Mesenchymal stem cell (in vitro differentiated cells and primary cell): ENCODE measurements at regions not wholly inside any gene's neighbourhood (a gene's known extent, or its start where the extent isn't known, plus 50 kb on each side); places are given as distances from the start of the nearest gene placed in this dataset.

Source experiments
- DNase-seq: peaks from one replicate; pipeline ENCODE4 v3.0.0-alpha.2; 2013
- H2AFZ ChIP-seq: one replicate; pipeline ENCODE4 v1.6.1; 2013; ENCODE audit warnings: low read depth, mild to moderate bottlenecking, control low read depth, inconsistent platforms, low read length, moderate library complexity
- H2AK5ac ChIP-seq: 2 replicates; pipeline ENCODE4 v1.6.1; 2013; ENCODE audit warnings: low read length, moderate library complexity, mild to moderate bottlenecking, inconsistent platforms; ENCODE audit not compliant: severe bottlenecking
- H2BK120ac ChIP-seq: one replicate; pipeline ENCODE4 v1.6.1; 2013; ENCODE audit warnings: low read depth, mild to moderate bottlenecking, inconsistent platforms, low read length, moderate library complexity
- H2BK12ac ChIP-seq, 2 experiments: one replicate each; pipeline ENCODE4 v1.6.1; 2013; ENCODE audit warnings: inconsistent platforms in 2 of 2, low read length in 2 of 2, mild to moderate bottlenecking in 2 of 2, moderate library complexity in 2 of 2, control low read depth in 1 of 2
- H2BK15ac ChIP-seq: one replicate; pipeline ENCODE4 v1.6.1; 2013; ENCODE audit warnings: mild to moderate bottlenecking, low read depth, inconsistent platforms; ENCODE audit not compliant: poor library complexity, severe bottlenecking
- H2BK5ac ChIP-seq: 2 replicates; pipeline ENCODE4 v1.6.1; 2013; ENCODE audit warnings: low read depth, mild to moderate bottlenecking, low read length, control low read depth, inconsistent platforms; ENCODE audit not compliant: poor library complexity, severe bottlenecking
- H3K14ac ChIP-seq, 2 experiments: one replicate each; pipeline ENCODE4 v1.6.1; 2013; ENCODE audit warnings: inconsistent platforms in 2 of 2, low read length in 2 of 2, control low read depth in 1 of 2, mild to moderate bottlenecking in 1 of 2, moderate library complexity in 1 of 2
- H3K18ac ChIP-seq, 2 experiments: one replicate each; pipeline ENCODE4 v1.6.1; 2013; ENCODE audit warnings: inconsistent platforms in 2 of 2, low read length in 2 of 2, control low read depth in 1 of 2, low read depth in 1 of 2, mild to moderate bottlenecking in 1 of 2
- H3K23ac ChIP-seq, 2 experiments: one replicate each; pipeline ENCODE4 v1.6.1; 2013; ENCODE audit warnings: inconsistent platforms in 2 of 2, low read length in 2 of 2, mild to moderate bottlenecking in 2 of 2, moderate library complexity in 2 of 2, control low read depth in 1 of 2
- H3K27ac ChIP-seq: 2 replicates; pipeline ENCODE4 v1.5.1; 2013; ENCODE audit warnings: mild to moderate bottlenecking, moderate library complexity, low read length, control low read depth, inconsistent platforms; ENCODE audit not compliant: poor library complexity, severe bottlenecking
- H3K27me3 ChIP-seq, 2 experiments: 2 replicates each; pipeline versions ENCODE4 v1.6.1 to v1.7.0; 2013; ENCODE audit warnings: low read length in 2 of 2, mild to moderate bottlenecking in 2 of 2, moderate library complexity in 2 of 2, control low read depth in 1 of 2, inconsistent platforms in 1 of 2; ENCODE audit not compliant: control insufficient read depth in 1 of 2, insufficient read depth in 1 of 2
- H3K36me3 ChIP-seq, 2 experiments: 2 replicates each; pipeline versions ENCODE4 v1.6.1 to v1.7.0; 2013; ENCODE audit warnings: low read length in 2 of 2, control low read depth in 1 of 2, inconsistent platforms in 1 of 2, low read depth in 1 of 2, mild to moderate bottlenecking in 1 of 2; ENCODE audit not compliant: insufficient read depth in 2 of 2, control insufficient read depth in 1 of 2
- H3K4ac ChIP-seq, 2 experiments: one replicate each; pipeline ENCODE4 v1.6.1; 2013; ENCODE audit warnings: inconsistent platforms in 2 of 2, low read length in 2 of 2, mild to moderate bottlenecking in 2 of 2, moderate library complexity in 2 of 2, control low read depth in 1 of 2, low read depth in 1 of 2
- H3K4me1 ChIP-seq: 2 replicates; pipeline ENCODE4 v1.6.1; 2013; ENCODE audit warnings: low read depth, low read length, control low read depth; ENCODE audit not compliant: control insufficient read depth, insufficient read depth
- H3K4me2 ChIP-seq: 2 replicates; pipeline ENCODE4 v1.6.1; 2013; ENCODE audit warnings: low read length, mild to moderate bottlenecking, inconsistent platforms; ENCODE audit not compliant: poor library complexity, severe bottlenecking
- H3K4me3 ChIP-seq, 2 experiments: 2 replicates each; pipeline versions ENCODE4 v1.5.1 to v1.7.0; 2013; ENCODE audit warnings: low read length in 2 of 2, mild to moderate bottlenecking in 2 of 2, control low read depth in 1 of 2, low read depth in 1 of 2; ENCODE audit not compliant: insufficient read depth in 1 of 2
- H3K79me1 ChIP-seq: replicated peaks from 2 replicates; pipeline ENCODE4 v1.6.1; 2013; ENCODE audit warnings: mild to moderate bottlenecking, control low read depth, low read length, inconsistent platforms; ENCODE audit not compliant: poor library complexity, severe bottlenecking
- H3K9ac ChIP-seq: 2 replicates; pipeline ENCODE4 v1.7.0; 2013; ENCODE audit warnings: mild to moderate bottlenecking, low read length, moderate library complexity
- H3K9me3 ChIP-seq: 2 replicates; pipeline ENCODE4 v1.7.0; 2013; ENCODE audit warnings: mild to moderate bottlenecking, low read length; ENCODE audit not compliant: control insufficient read depth
- H4K8ac ChIP-seq: one replicate; pipeline ENCODE4 v1.6.1; 2013; ENCODE audit warnings: inconsistent platforms, mild to moderate bottlenecking, low read length, moderate library complexity
- H4K91ac ChIP-seq: one replicate; pipeline ENCODE4 v1.6.1; 2013; ENCODE audit warnings: mild to moderate bottlenecking, low read length, inconsistent platforms
- WGBS: methylation state at CpG from one replicate; pipeline ENCODE4 v1.1.7; 2013; ENCODE audit warnings: mixed read lengths; 5-methylcytosine and 5-hydroxymethylcytosine counted together

DNA sequence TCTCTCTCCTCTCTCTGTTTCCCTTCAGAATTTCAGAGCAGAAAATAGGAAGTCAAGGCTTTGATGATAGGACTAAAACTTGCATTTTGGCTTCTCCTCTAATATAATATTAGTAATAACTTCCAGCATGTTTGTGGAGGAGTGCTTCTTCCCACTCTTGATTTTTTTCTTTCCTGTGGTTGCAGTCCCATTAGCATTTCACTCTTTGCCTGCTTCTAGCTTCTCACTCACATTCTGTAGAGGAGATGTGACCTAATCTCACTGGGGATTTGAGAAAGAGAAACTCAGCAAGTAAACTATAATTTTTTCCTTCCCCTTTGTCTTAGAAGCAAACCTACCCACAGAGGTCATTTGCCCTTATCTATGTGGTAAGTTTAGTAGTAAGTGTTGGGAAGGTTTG, 169.4 kb upstream of the HTR2A start:
- Histone ChIP-seq H3K23ac (no peak overlapping the region), H3K79me1 (no peaks in the 10 kb centered on the region), H2BK15ac (no peak overlapping the region), H3K9me3 (peaks cover 9% of the 10 kb centered on the region), H3K18ac (no peak overlapping the region), H2BK12ac (no peak overlapping the region), H3K9ac (peak overlapping the region; percentile 44), H3K4me2 (no peak overlapping the region), H3K4me3 (peak overlapping the region in 1 of 2 experiments; percentile 4), H2AK5ac (no peak overlapping the region), H2AFZ (no peak overlapping the region), H3K4ac (no peak overlapping the region), H2BK5ac (no peak overlapping the region), H3K4me1 (no peaks in the 10 kb centered on the region), H3K27ac (no peak overlapping the region), H3K36me3 (no peaks in the 10 kb centered on the region), H2BK120ac (no peak overlapping the region), H3K27me3 (no peaks in the 10 kb centered on the region), H4K8ac (no peak overlapping the region), H3K14ac (no peak overlapping the region), H4K91ac (no peak overlapping the region)
- DNase-seq = peak; percentile 12

DNA sequence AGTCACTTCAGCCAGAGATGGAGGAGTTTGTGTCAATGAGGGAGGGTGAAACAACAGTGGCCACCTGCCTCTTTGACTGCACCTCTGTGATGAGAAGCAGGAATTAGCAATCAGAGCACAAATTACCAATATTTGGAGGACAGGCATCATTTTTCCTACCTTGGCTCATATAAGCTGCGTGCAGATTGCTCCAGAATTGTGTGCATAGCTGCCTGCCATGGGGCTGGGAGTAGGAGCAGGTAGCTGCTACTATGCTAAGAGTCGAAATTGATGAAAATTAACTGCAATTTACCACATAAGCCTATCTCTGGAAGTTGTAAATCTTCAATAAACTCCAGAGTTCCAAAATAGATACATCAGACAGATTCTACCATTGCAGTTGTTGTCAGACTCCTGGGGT, 167.5 kb upstream of the HTR2A start:
- Histone ChIP-seq H3K4ac (no peak overlapping the region), H3K23ac (no peak overlapping the region), H2AFZ (peak overlapping the region; percentile 61), H2BK120ac (no peak overlapping the region), H3K9me3 (peaks cover 14% of the 10 kb centered on the region), H3K4me2 (no peak overlapping the region), H3K4me1 (no peaks in the 10 kb centered on the region), H3K79me1 (no peaks in the 10 kb centered on the region), H3K18ac (no peak overlapping the region), H3K27ac (no peak overlapping the region), H2BK5ac (no peak overlapping the region), H3K14ac (peak overlapping the region in 1 of 2 experiments; percentile 15), H2AK5ac (no peak overlapping the region), H2BK15ac (no peak overlapping the region), H4K91ac (no peak overlapping the region), H3K9ac (no peak overlapping the region), H4K8ac (no peak overlapping the region), H3K36me3 (no peaks in the 10 kb centered on the region), H3K4me3 (no peak overlapping the region), H3K27me3 (no peaks in the 10 kb centered on the region), H2BK12ac (no peak overlapping the region)
- DNase-seq = no peak
- WGBS = 100% methylated on average over 1 of the region's 2 CpGs

GRCh38 chr13:47049276-47049989, 152.6 kb upstream of the HTR2A start:
- H2BK12ac ChIP-seq = no peak overlapping the region
- peak; percentile 18 for DNase-seq
- H2BK5ac ChIP-seq = no peak overlapping the region
- H3K9ac ChIP-seq = no peak overlapping the region
- H4K91ac ChIP-seq = no peak overlapping the region
- H3K4ac ChIP-seq = no peak overlapping the region
- no peaks in the 10 kb centered on the region for H3K36me3 ChIP-seq
- no peak overlapping the region for H3K27ac ChIP-seq
- no peak overlapping the region for H2BK120ac ChIP-seq
- no peaks in the 10 kb centered on the region for H3K27me3 ChIP-seq
- H2AK5ac ChIP-seq = no peak overlapping the region
- no peaks in the 10 kb centered on the region for H3K79me1 ChIP-seq
- no peaks in the 10 kb centered on the region for H3K4me1 ChIP-seq
- no peak overlapping the region for H3K23ac ChIP-seq
- H3K14ac ChIP-seq = no peak overlapping the region
- no peak overlapping the region for H3K4me2 ChIP-seq
- no peaks in the 10 kb centered on the region for H3K9me3 ChIP-seq
- H3K18ac ChIP-seq = no peak overlapping the region
- no peak overlapping the region for H3K4me3 ChIP-seq
- H2AFZ ChIP-seq = no peak overlapping the region
- 66% methylated on average over 3 of the region's 4 CpGs for WGBS
- H2BK15ac ChIP-seq = no peak overlapping the region
- H4K8ac ChIP-seq = no peak overlapping the region

- H3K27ac ChIP-seq = no peak overlapping the region
- WGBS = 60% methylated on average over 2 of the region's 2 CpGs
- H4K8ac ChIP-seq = no peak overlapping the region
- no peaks in the 10 kb centered on the region for H3K79me1 ChIP-seq
- no peak overlapping the region for H3K4me3 ChIP-seq
- no peak overlapping the region for H2AK5ac ChIP-seq
- no peaks in the 10 kb centered on the region for H3K36me3 ChIP-seq
- H3K18ac ChIP-seq = no peak overlapping the region
- no peaks in the 10 kb centered on the region for H3K9me3 ChIP-seq
- H2BK120ac ChIP-seq = no peak overlapping the region
- no peak overlapping the region for H4K91ac ChIP-seq
- H3K4me1 ChIP-seq = no peaks in the 10 kb centered on the region
- no peak overlapping the region for H3K23ac ChIP-seq
- H2BK5ac ChIP-seq = no peak overlapping the region
- no peak overlapping the region for H3K14ac ChIP-seq
- H3K27me3 ChIP-seq = no peaks in the 10 kb centered on the region
- no peak overlapping the region for H3K9ac ChIP-seq
- H3K4me2 ChIP-seq = no peak overlapping the region
- no peak overlapping the region for H2AFZ ChIP-seq
- H2BK12ac ChIP-seq = no peak overlapping the region
- DNase-seq = no peak
- H2BK15ac ChIP-seq = no peak overlapping the region
- no peak overlapping the region for H3K4ac ChIP-seq
Observed at GRCh38 chr13:47046706-47047105, 149.9 kb upstream of the HTR2A start.
